PC-9 (cell line): ENCODE measurements at regions not wholly inside any gene's neighbourhood (a gene's known extent, or its start where the extent isn't known, plus 50 kb on each side); places are given as distances from the start of the nearest gene placed in this dataset.

ENCODE experiments used
- BruUV-seq: library from RNA; stranded (reverse); fragments of 400-500 nt; replicated peaks from 2 replicates; lab custom pipeline; 2021; lab: Mats Ljungman, UMichigan
- CTCF ChIA-PET: fragments of 300-600 bp; sonication (Branson Sonifier 250); formaldehyde crosslinking; loops from one replicate; lab custom pipeline; 2022; ENCODE audit warnings: antibody characterized with exemption; lab: Charles Lee
- POLR2A ChIA-PET: fragments of 300-600 bp; sonication (Branson Sonifier 250); formaldehyde crosslinking; loops from one replicate; lab custom pipeline; 2022; ENCODE audit warnings: antibody characterized with exemption; ENCODE audit not compliant: unreplicated experiment; lab: Charles Lee
- DNase-seq, 2 experiments: peaks; one replicate each; pipeline versions ENCODE4 v3.0.0 to v3.0.0-alpha.2; 2015 to 2022; ENCODE audit warnings: mixed read lengths in 1 of 2
- H2AFZ ChIP-seq: fragments of 200-600 bp; sonication (generic); 2 replicates; pipeline ENCODE4 v1.8.1; 2017; ENCODE audit warnings: antibody characterized with exemption
- H3F3A ChIP-seq: fragments of 200-600 bp; sonication (generic); 2 replicates; pipeline ENCODE4 v1.8.1; 2017; ENCODE audit warnings: antibody characterized with exemption, mild to moderate bottlenecking, low read depth; ENCODE audit not compliant: insufficient read depth
- H3K27ac ChIP-seq: fragments of 200-600 bp; sonication (generic); 2 replicates; pipeline ENCODE4 v1.6.1; 2016; ENCODE audit warnings: mixed run types
- H3K27me3 ChIP-seq: fragments of 200-600 bp; sonication (generic); 2 replicates; pipeline ENCODE4 v1.6.1; 2016; ENCODE audit warnings: low read depth, mixed run types; ENCODE audit not compliant: insufficient read depth
- H3K36me3 ChIP-seq: fragments of 200-600 bp; sonication (generic); 2 replicates; pipeline ENCODE4 v1.6.1; 2016; ENCODE audit warnings: low read depth, mixed run types
- H3K4me1 ChIP-seq: fragments of 200-600 bp; sonication (generic); replicated peaks from 2 replicates; pipeline ENCODE4 v1.6.1; 2016; ENCODE audit warnings: mixed run types; ENCODE audit not compliant: insufficient read depth
- H3K4me2 ChIP-seq: fragments of 200-600 bp; sonication (generic); 2 replicates; pipeline ENCODE4 v1.6.1; 2017; ENCODE audit warnings: mixed run types
- H3K4me3 ChIP-seq: fragments of 200-600 bp; sonication (generic); 2 replicates; pipeline ENCODE4 v1.6.1; 2016; ENCODE audit warnings: mixed run types
- H3K79me2 ChIP-seq: fragments of 200-600 bp; sonication (generic); 2 replicates; pipeline ENCODE4 v1.6.1; 2017; ENCODE audit warnings: low read depth, mixed run types
- H3K9me2 ChIP-seq: fragments of 200-600 bp; sonication (generic); 2 replicates; pipeline ENCODE4 v1.8.1; 2017; ENCODE audit warnings: mild to moderate bottlenecking; ENCODE audit not compliant: insufficient read depth
- H3K9me3 ChIP-seq: fragments of 200-600 bp; sonication (generic); 2 replicates; pipeline ENCODE4 v1.8.1; 2016; ENCODE audit warnings: low read depth; ENCODE audit not compliant: insufficient read depth
- H4K20me1 ChIP-seq: fragments of 200-600 bp; sonication (generic); 2 replicates; pipeline ENCODE4 v1.8.1; 2017; ENCODE audit not compliant: insufficient read depth
- CTCF ChIP-seq: fragments of 200-600 bp; sonication (generic); conservative IDR thresholded peaks from 2 replicates; pipeline ENCODE4 v1.6.1; 2017; ENCODE audit warnings: mixed run types, antibody characterized with exemption, mild to moderate bottlenecking, moderate library complexity
- EZH2 ChIP-seq: fragments of 200-600 bp; sonication (generic); IDR thresholded peaks from 2 replicates; pipeline ENCODE4 v1.8.0; 2017; ENCODE audit warnings: antibody characterized with exemption, low read depth
- intact Hi-C: fragments of 100-400 bp; cut with micrococcal nuclease; formaldehyde crosslinking; loops from one replicate; pipeline ENCODE4 v1.10.0; 2022; ENCODE audit not compliant: unreplicated experiment

- ChIA-PET CTCF (no interaction called here), POLR2A (no interaction called here)
- Histone ChIP-seq H3K4me1 (no peaks in the 10 kb centered on the region), H4K20me1 (no peaks in the 10 kb centered on the region), H2AFZ (no peak overlapping the region), H3K4me3 (no peak overlapping the region), H3F3A (no peaks in the 10 kb centered on the region), H3K36me3 (no peaks in the 10 kb centered on the region), H3K9me3 (no peaks in the 10 kb centered on the region), H3K27me3 (no peaks in the 10 kb centered on the region), H3K4me2 (no peak overlapping the region), H3K9me2 (no peaks in the 10 kb centered on the region), H3K79me2 (no peaks in the 10 kb centered on the region), H3K27ac (no peak overlapping the region)
- no peak for DNase-seq
- TF ChIP-seq CTCF (no peak), EZH2 (no peak)
- no TSS peak for BruUV-seq
- intact Hi-C loops = no loop called here
These were observed 92.6 kb upstream of the GALNT5 start for GRCh38 chr2:157164891-157165290.

GRCh38 chr2:157168501-157168900 lies 89.0 kb upstream of the GALNT5 start:
- TF ChIP-seq EZH2 (no peak), CTCF (no peak)
- no TSS peak for BruUV-seq
- intact Hi-C loops = no loop called here
- no peaks in the 10 kb centered on the region for H3K27me3 ChIP-seq
- H3K4me1 ChIP-seq = no peaks in the 10 kb centered on the region
- POLR2A ChIA-PET = no interaction called here
- H4K20me1 ChIP-seq = no peaks in the 10 kb centered on the region
- H3K36me3 ChIP-seq = no peaks in the 10 kb centered on the region
- H2AFZ ChIP-seq = no peak overlapping the region
- no peak overlapping the region for H3K4me3 ChIP-seq
- CTCF ChIA-PET = no interaction called here
- no peaks in the 10 kb centered on the region for H3K9me2 ChIP-seq
- H3K27ac ChIP-seq = no peak overlapping the region
- no peak overlapping the region for H3K4me2 ChIP-seq
- no peaks in the 10 kb centered on the region for H3K9me3 ChIP-seq
- H3F3A ChIP-seq = no peaks in the 10 kb centered on the region
- H3K79me2 ChIP-seq = no peaks in the 10 kb centered on the region
- DNase-seq = no peak

GRCh38 chr2:157169889-157170288 lies 87.6 kb upstream of the GALNT5 start:
- no peak overlapping the region for H3K4me2 ChIP-seq
- TF ChIP-seq CTCF (no peak), EZH2 (no peak)
- no peaks in the 10 kb centered on the region for H3K36me3 ChIP-seq
- H3K79me2 ChIP-seq = no peaks in the 10 kb centered on the region
- CTCF ChIA-PET = no interaction called here
- DNase-seq = no peak
- no peak overlapping the region for H2AFZ ChIP-seq
- no peaks in the 10 kb centered on the region for H4K20me1 ChIP-seq
- no peaks in the 10 kb centered on the region for H3K27me3 ChIP-seq
- no TSS peak for BruUV-seq
- no peaks in the 10 kb centered on the region for H3K9me2 ChIP-seq
- no peak overlapping the region for H3K27ac ChIP-seq
- H3K4me3 ChIP-seq = no peak overlapping the region
- POLR2A ChIA-PET = no interaction called here
- no peaks in the 10 kb centered on the region for H3F3A ChIP-seq
- H3K9me3 ChIP-seq = no peaks in the 10 kb centered on the region
- intact Hi-C loops = no loop called here
- H3K4me1 ChIP-seq = no peaks in the 10 kb centered on the region
